Liver (tissue), 8 donors: ENCODE measurements at regions not wholly inside any gene's neighbourhood (a gene's known extent, or its start where the extent isn't known, plus 50 kb on each side); places are given as distances from the start of the nearest gene placed in this dataset.

Source experiments
- DNase-seq: peaks from one replicate; pipeline ENCODE4 v3.0.0-alpha.2; 2017; ENCODE audit warnings: low spot score
- H3K27ac ChIP-seq, 2 donors: one replicate each; pipeline ENCODE4 v1.7.0; 2013; ENCODE audit warnings: inconsistent platforms in 2 of 2, low read length in 2 of 2, control low read depth in 1 of 2, low read depth in 1 of 2, mild to moderate bottlenecking in 1 of 2
- H3K27me3 ChIP-seq, 4 donors: one replicate each; pipeline versions ENCODE4 v1.6.1 to v1.7.0; 2013; ENCODE audit warnings: low read length in 3 of 4, inconsistent platforms in 1 of 4, mild to moderate bottlenecking in 1 of 4, moderate library complexity in 1 of 4; ENCODE audit not compliant: control insufficient read depth in 4 of 4, insufficient read depth in 4 of 4
- H3K36me3 ChIP-seq, 4 donors: one replicate each; pipeline versions ENCODE4 v1.6.1 to v1.7.0; 2013; ENCODE audit warnings: low read length in 3 of 4, mild to moderate bottlenecking in 3 of 4, low read depth in 1 of 4, moderate library complexity in 1 of 4; ENCODE audit not compliant: control insufficient read depth in 4 of 4, insufficient read depth in 3 of 4
- H3K4me1 ChIP-seq, 4 donors: one replicate each; pipeline versions ENCODE4 v1.6.1 to v1.7.0; 2013; ENCODE audit warnings: low read length in 3 of 4, mild to moderate bottlenecking in 3 of 4, moderate library complexity in 1 of 4; ENCODE audit not compliant: control insufficient read depth in 4 of 4, insufficient read depth in 4 of 4
- H3K4me3 ChIP-seq, 3 donors: one replicate each; pipeline versions ENCODE4 v1.6.1 to v1.7.0; 2013; ENCODE audit warnings: low read length in 3 of 3, control low read depth in 1 of 3, low read depth in 1 of 3, mild to moderate bottlenecking in 1 of 3
- H3K9ac ChIP-seq, 2 donors: one replicate each; pipeline ENCODE4 v1.7.0; 2013; ENCODE audit warnings: low read length in 2 of 2, mild to moderate bottlenecking in 2 of 2, moderate library complexity in 2 of 2, control low read depth in 1 of 2, low read depth in 1 of 2
- H3K9me3 ChIP-seq, 4 donors: one replicate each; pipeline versions ENCODE4 v1.6.1 to v1.7.0; 2013; ENCODE audit warnings: low read length in 3 of 4; ENCODE audit not compliant: control insufficient read depth in 4 of 4
- ATF3 ChIP-seq: IDR thresholded peaks from 2 replicates; pipeline ENCODE4 v1.6.1; 2016; ENCODE audit warnings: antibody characterized with exemption
- CTCF ChIP-seq: fragments of 150-350 bp; IDR thresholded peaks from 2 replicates; pipeline ENCODE4 v1.5.1; 2017; ENCODE audit warnings: improper control_type of control experiment, low read depth, low read length; ENCODE audit not compliant: missing input control
- EGR1 ChIP-seq, 2 donors: IDR thresholded peaks; 2 replicates each; pipeline ENCODE4 v1.6.1; 2016 to 2018; ENCODE audit warnings: antibody characterized with exemption in 2 of 2, low read depth in 2 of 2
- FOXA1 ChIP-seq: IDR thresholded peaks from 2 replicates; pipeline ENCODE4 v1.6.1; 2016; ENCODE audit warnings: antibody characterized with exemption
- FOXA2 ChIP-seq: IDR thresholded peaks from 2 replicates; pipeline ENCODE4 v1.6.1; 2016; ENCODE audit warnings: antibody characterized with exemption
- GABPA ChIP-seq, 2 donors: IDR thresholded peaks in 1 of 2; conservative IDR thresholded peaks in 1 of 2; 2 replicates each; pipeline ENCODE4 v1.6.1; 2016; ENCODE audit warnings: antibody characterized with exemption in 2 of 2, mild to moderate bottlenecking in 1 of 2, moderate library complexity in 1 of 2
- HNF4A ChIP-seq, 2 donors: conservative IDR thresholded peaks; 2 replicates each; pipeline ENCODE4 v1.6.1; 2016; ENCODE audit warnings: antibody characterized with exemption in 2 of 2, mild to moderate bottlenecking in 2 of 2
- HNF4G ChIP-seq: IDR thresholded peaks from 2 replicates; pipeline ENCODE4 v1.6.1; 2016; ENCODE audit warnings: antibody characterized with exemption
- JUND ChIP-seq, 2 donors: IDR thresholded peaks; 2 replicates each; pipeline ENCODE4 v1.6.1; 2016; ENCODE audit warnings: antibody characterized with exemption in 2 of 2
- MAX ChIP-seq: IDR thresholded peaks from 2 replicates; pipeline ENCODE4 v1.6.1; 2016; ENCODE audit warnings: antibody characterized with exemption
- NR2F2 ChIP-seq: IDR thresholded peaks from 2 replicates; pipeline ENCODE4 v1.6.1; 2016; ENCODE audit warnings: antibody characterized with exemption
- RAD21 ChIP-seq, 2 donors: IDR thresholded peaks; 2 replicates each; pipeline ENCODE4 v1.6.1; 2016; ENCODE audit warnings: antibody characterized with exemption in 2 of 2, mild to moderate bottlenecking in 2 of 2
- REST ChIP-seq: IDR thresholded peaks from 2 replicates; pipeline ENCODE4 v1.6.1; 2016; ENCODE audit warnings: antibody characterized with exemption, mild to moderate bottlenecking
- RXRA ChIP-seq, 2 donors: IDR thresholded peaks; 2 replicates each; pipeline ENCODE4 v1.6.1; 2017 to 2018; ENCODE audit warnings: antibody characterized with exemption in 2 of 2, mild to moderate bottlenecking in 1 of 2
- SP1 ChIP-seq: IDR thresholded peaks from 2 replicates; pipeline ENCODE4 v1.6.1; 2018; ENCODE audit warnings: antibody characterized with exemption, mild to moderate bottlenecking
- TAF1 ChIP-seq: conservative IDR thresholded peaks from 2 replicates; pipeline ENCODE4 v1.6.1; 2016; ENCODE audit warnings: antibody characterized with exemption, mild to moderate bottlenecking
- YY1 ChIP-seq: IDR thresholded peaks from 2 replicates; pipeline ENCODE4 v1.6.1; 2016; ENCODE audit warnings: antibody characterized with exemption, mild to moderate bottlenecking
- ZBTB33 ChIP-seq: IDR thresholded peaks from 2 replicates; pipeline ENCODE4 v1.6.1; 2016; ENCODE audit warnings: antibody characterized with exemption
- WGBS: extraction: QIAGEN DNeasy Blood & Tissue Kit; methylation state at CpG from one replicate; pipeline ENCODE4 v1.1.7; 2013; 5-methylcytosine and 5-hydroxymethylcytosine counted together
- donor health status: healthy.
- donor health status: healthy.
- donor health status: healthy.
- donor health status: healthy.
- donor health status: healthy.

GRCh38 chr9:89793551-89793950 lies 188.7 kb downstream of the GADD45G start:
- no peak overlapping the region for H3K4me3 ChIP-seq
- H3K27ac ChIP-seq = peak overlapping the region; percentile 66 to 71
- no peaks in the 10 kb centered on the region for H3K36me3 ChIP-seq
- H3K27me3 ChIP-seq = no peaks in the 10 kb centered on the region
- no peak overlapping the region for H3K9ac ChIP-seq
- H3K9me3 ChIP-seq = no peaks in the 10 kb centered on the region
- DNase-seq = no peak
- peaks cover 11 to 51% (median 41%) of the 10 kb centered on the region in 4 donors for H3K4me1 ChIP-seq
- WGBS = 33% methylated on average over 7 of the region's 7 CpGs
- TF ChIP-seq MAX (peak; percentile 70), EGR1 (IDR thresholded peaks at IDR 0.05; ENCODE audit: low read depth in 2 of 2) (no peak), GABPA (IDR thresholded peaks at IDR 0.05 in 1 of 2, conservative IDR thresholded peaks at IDR 0.05 in 1 of 2) (no peak), RAD21 (IDR thresholded peaks at IDR 0.05) (peak; percentile 44 to 53), CTCF (no peak), ATF3 (no peak), JUND (IDR thresholded peaks at IDR 0.05) (peak in 1 of 2 donors; percentile 76), FOXA1 (no peak), RXRA (IDR thresholded peaks at IDR 0.05) (peak; percentile 96 to 98), REST (peak; percentile 22), NR2F2 (peak; percentile 65), YY1 (peak; percentile 70), SP1 (peak; percentile 78), FOXA2 (peak; percentile 37), ZBTB33 (peak; percentile 72), TAF1 (no peak), HNF4A (conservative IDR thresholded peaks at IDR 0.05) (peak; percentile 90 to 97), HNF4G (peak; percentile 64)
